ENCODE measurements at regions not wholly inside any gene's neighbourhood (a gene's known extent, or its start where the extent isn't known, plus 50 kb on each side); places are given as distances from the start of the nearest gene placed in this dataset.

DNA sequence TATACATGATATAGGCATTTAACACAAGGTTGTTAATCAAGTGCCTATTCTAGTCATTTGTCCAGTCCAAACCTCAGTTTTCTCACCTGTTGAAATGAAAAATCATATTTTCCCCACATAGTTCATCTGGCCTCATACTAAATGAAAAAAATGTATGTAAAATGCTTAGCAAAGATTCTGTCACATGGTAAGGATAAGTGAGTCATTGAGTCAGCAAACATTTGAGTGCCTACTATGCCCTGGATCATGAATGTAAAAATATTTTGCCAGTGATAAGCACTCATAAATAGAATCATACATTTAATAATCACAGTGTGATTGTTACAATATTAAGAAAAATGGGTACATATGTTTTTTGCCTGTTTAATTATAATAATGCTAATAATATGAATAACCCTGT is 181.2 kb upstream of the PAPPA start:
- Histone ChIP-seq H3K36me3 (replicated peaks; ENCODE audit: insufficient read depth, low read length) (no peaks in the 10 kb centered on the region), H2AFZ (ENCODE audit: low read length) (no peak overlapping the region), H3K4me3 (ENCODE audit: low read length) (no peak overlapping the region), H3K4me1 (ENCODE audit: low read length) (no peaks in the 10 kb centered on the region), H3K4me2 (ENCODE audit: low read depth, low read length) (no peak overlapping the region), H3K9me3 (replicated peaks; ENCODE audit: insufficient read depth, low read length) (no peaks in the 10 kb centered on the region), H3K9ac (ENCODE audit: low read length) (no peak overlapping the region), H3K27ac (ENCODE audit: low read length) (no peak overlapping the region), H3F3A (ENCODE audit: insufficient read depth, low read length) (no peaks in the 10 kb centered on the region), H3K9me2 (replicated peaks; ENCODE audit: insufficient read depth, low read length) (no peaks in the 10 kb centered on the region), H3K27me3 (replicated peaks; ENCODE audit: insufficient read depth, low read length) (no peaks in the 10 kb centered on the region), H3K79me2 (ENCODE audit: low read length) (no peaks in the 10 kb centered on the region), H4K20me1 (ENCODE audit: insufficient read depth, low read length) (no peaks in the 10 kb centered on the region)
- TF ChIP-seq EZH2phosphoT487 (IDR thresholded peaks at IDR 0.05; ENCODE audit: low read length): no peak
- TF ChIP-seq EZH2 (optimal IDR thresholded peaks at IDR 0.05; ENCODE audit: low read depth, low read length): no peak
- TF ChIP-seq, protein P1, sequence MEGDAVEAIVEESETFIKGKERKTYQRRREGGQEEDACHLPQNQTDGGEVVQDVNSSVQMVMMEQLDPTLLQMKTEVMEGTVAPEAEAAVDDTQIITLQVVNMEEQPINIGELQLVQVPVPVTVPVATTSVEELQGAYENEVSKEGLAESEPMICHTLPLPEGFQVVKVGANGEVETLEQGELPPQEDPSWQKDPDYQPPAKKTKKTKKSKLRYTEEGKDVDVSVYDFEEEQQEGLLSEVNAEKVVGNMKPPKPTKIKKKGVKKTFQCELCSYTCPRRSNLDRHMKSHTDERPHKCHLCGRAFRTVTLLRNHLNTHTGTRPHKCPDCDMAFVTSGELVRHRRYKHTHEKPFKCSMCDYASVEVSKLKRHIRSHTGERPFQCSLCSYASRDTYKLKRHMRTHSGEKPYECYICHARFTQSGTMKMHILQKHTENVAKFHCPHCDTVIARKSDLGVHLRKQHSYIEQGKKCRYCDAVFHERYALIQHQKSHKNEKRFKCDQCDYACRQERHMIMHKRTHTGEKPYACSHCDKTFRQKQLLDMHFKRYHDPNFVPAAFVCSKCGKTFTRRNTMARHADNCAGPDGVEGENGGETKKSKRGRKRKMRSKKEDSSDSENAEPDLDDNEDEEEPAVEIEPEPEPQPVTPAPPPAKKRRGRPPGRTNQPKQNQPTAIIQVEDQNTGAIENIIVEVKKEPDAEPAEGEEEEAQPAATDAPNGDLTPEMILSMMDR (IDR thresholded peaks at IDR 0.05; ENCODE audit: low read length): no peak
- no peak for DNase-seq

DNA sequence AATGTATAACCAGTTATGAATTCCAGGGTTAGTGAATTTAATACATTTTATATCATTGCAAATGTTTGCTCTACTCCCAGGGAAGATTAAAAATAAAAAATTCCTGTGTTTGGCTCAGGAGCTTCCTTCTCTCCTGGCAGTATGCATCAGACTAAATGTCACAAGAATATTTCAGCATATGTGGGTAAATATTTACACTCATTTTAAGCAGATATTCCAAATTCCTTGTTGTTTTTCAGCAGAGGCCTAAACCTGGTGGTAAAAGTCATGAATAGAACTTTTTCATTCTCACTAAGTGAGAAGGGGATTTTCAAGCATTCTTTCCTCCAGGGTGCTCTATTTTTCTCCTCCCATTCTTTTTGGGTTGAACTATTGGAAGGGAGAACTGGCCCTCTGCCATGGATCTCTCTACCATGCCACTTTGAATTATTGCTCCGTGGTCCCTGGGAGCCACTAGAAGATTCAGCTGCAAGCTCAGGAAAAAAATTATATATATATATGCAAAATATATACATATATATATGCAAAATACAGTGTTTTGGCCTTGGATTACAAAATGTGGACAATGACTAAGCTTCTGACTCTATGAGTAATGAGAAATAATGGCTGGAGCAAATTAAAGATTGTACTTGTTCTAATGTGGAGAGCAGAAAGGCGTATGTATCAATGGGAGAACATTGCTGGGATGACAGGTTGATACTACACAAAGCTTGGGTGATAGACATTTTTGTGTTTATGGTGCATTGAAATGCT is 180.6 kb upstream of the PAPPA start:
- DNase-seq: no peak
- Histone ChIP-seq H3K4me3 (ENCODE audit: low read length) (no peak overlapping the region), H3K9me3 (replicated peaks; ENCODE audit: insufficient read depth, low read length) (no peaks in the 10 kb centered on the region), H3K79me2 (ENCODE audit: low read length) (no peaks in the 10 kb centered on the region), H3K9me2 (replicated peaks; ENCODE audit: insufficient read depth, low read length) (no peaks in the 10 kb centered on the region), H2AFZ (ENCODE audit: low read length) (no peak overlapping the region), H3K36me3 (replicated peaks; ENCODE audit: insufficient read depth, low read length) (no peaks in the 10 kb centered on the region), H3K9ac (ENCODE audit: low read length) (no peak overlapping the region), H3K27me3 (replicated peaks; ENCODE audit: insufficient read depth, low read length) (no peaks in the 10 kb centered on the region), H3K27ac (ENCODE audit: low read length) (no peak overlapping the region), H4K20me1 (ENCODE audit: insufficient read depth, low read length) (no peaks in the 10 kb centered on the region), H3F3A (ENCODE audit: insufficient read depth, low read length) (no peaks in the 10 kb centered on the region), H3K4me2 (ENCODE audit: low read depth, low read length) (no peak overlapping the region), H3K4me1 (ENCODE audit: low read length) (no peaks in the 10 kb centered on the region)
- TF ChIP-seq, protein P1 (IDR thresholded peaks at IDR 0.05; ENCODE audit: low read length): no peak
- TF ChIP-seq EZH2 (optimal IDR thresholded peaks at IDR 0.05; ENCODE audit: low read depth, low read length) (no peak), EZH2phosphoT487 (IDR thresholded peaks at IDR 0.05; ENCODE audit: low read length) (no peak)

DNA sequence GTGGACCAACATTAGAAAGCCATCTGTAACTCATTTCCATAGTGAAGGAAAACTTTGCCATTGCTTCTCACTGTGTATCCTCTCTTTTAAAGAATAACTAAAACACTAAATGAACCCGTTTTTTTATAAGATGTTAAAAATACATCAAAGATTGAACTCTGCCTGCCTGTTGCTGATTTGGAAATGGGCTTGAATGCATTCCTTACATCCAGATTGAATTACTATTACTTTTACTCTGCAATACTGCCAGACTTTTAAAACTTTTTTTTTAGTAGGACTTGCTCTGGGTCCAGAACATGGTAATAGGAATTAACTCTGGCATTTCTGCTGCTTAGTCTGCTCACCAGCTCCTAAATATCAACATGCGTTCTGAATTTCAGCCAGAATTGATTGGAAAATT is 176.8 kb upstream of the PAPPA start:
- Histone ChIP-seq H3K9me2 (replicated peaks; ENCODE audit: insufficient read depth, low read length) (no peaks in the 10 kb centered on the region), H3K9ac (ENCODE audit: low read length) (no peak overlapping the region), H3K36me3 (replicated peaks; ENCODE audit: insufficient read depth, low read length) (no peaks in the 10 kb centered on the region), H2AFZ (ENCODE audit: low read length) (no peak overlapping the region), H3K4me1 (ENCODE audit: low read length) (no peaks in the 10 kb centered on the region), H3K27me3 (replicated peaks; ENCODE audit: insufficient read depth, low read length) (no peaks in the 10 kb centered on the region), H3K9me3 (replicated peaks; ENCODE audit: insufficient read depth, low read length) (no peaks in the 10 kb centered on the region), H4K20me1 (ENCODE audit: insufficient read depth, low read length) (no peaks in the 10 kb centered on the region), H3K4me2 (ENCODE audit: low read depth, low read length) (no peak overlapping the region), H3K4me3 (ENCODE audit: low read length) (no peak overlapping the region), H3F3A (ENCODE audit: insufficient read depth, low read length) (no peaks in the 10 kb centered on the region), H3K79me2 (ENCODE audit: low read length) (no peaks in the 10 kb centered on the region), H3K27ac (ENCODE audit: low read length) (no peak overlapping the region)
- TF ChIP-seq EZH2 (optimal IDR thresholded peaks at IDR 0.05; ENCODE audit: low read depth, low read length) (no peak), EZH2phosphoT487 (IDR thresholded peaks at IDR 0.05; ENCODE audit: low read length) (no peak)
- TF ChIP-seq, protein P1 (IDR thresholded peaks at IDR 0.05; ENCODE audit: low read length): no peak
- DNase-seq: no peak
